ENCODE measurements at regions not wholly inside any gene's neighbourhood (a gene's known extent, or its start where the extent isn't known, plus 50 kb on each side); places are given as distances from the start of the nearest gene placed in this dataset.

DNA sequence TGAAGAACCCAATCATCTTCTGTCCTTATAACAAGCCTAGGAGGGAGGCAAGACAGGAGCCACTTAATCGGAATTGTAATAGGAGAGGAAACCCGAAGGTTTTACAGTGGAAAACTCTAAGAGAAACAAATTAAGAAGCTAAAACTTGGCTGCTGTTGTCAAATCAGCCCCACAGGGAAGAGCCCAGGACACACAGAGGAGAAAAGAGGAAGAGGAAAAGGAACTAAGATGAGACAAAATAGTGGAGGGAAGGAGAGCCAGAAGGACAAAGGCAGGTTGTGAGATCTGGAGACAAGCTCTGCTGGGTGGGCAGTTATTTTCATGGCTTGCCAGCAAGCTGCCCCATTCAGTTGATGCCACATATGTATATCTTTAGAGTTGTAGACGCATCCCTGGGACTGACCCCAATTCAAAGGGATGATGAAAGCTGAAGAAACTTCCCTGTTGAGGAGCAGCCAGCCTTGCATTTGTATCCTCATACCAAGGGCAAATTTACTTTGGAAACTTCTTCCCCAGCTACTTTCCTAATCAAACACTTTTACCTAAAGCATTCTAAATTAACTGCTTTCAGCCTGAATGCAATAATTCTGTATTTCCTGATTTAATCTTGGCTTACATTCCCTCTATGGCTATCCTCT lies 499.8 kb upstream of the MEIS1 start:
- no peak overlapping the region for H3K4me3 ChIP-seq (replicated peaks in 1 of 3; ENCODE audit: insufficient read depth in 1 of 3, low read depth in 2 of 3, low read length in 3 of 3)
- no peak overlapping the region for H3K4me2 ChIP-seq (ENCODE audit: low read depth, low read length)
- no peaks in the 10 kb centered on the region for H4K20me1 ChIP-seq (ENCODE audit: insufficient read depth, low read length)
- no peaks in the 10 kb centered on the region for H3K9me3 ChIP-seq (ENCODE audit: low read length)
- in situ Hi-C loops (cut with HindIII; ENCODE audit: extremely low pct_ligation_motif_present, low pct_unique_long_range_greater_than_20kb) (no loop called here), intact Hi-C loops (cut with micrococcal nuclease; ENCODE audit: unreplicated experiment) (no loop called here)
- H3K27ac ChIP-seq (ENCODE audit: extremely low read length, insufficient read depth, low read length), result no peak overlapping the region
- FAIRE-seq (no peak), DNase-seq (ENCODE audit: low spot score) (no peak), ATAC-seq (no peak)
- no peak overlapping the region for H3K9ac ChIP-seq (ENCODE audit: insufficient read depth, low read depth, low read length)
- no peaks in the 10 kb centered on the region for H3K79me2 ChIP-seq (ENCODE audit: insufficient read depth, low read length)
- ChIA-PET CTCF (ENCODE audit: low intra/inter-chr PET ratio, low total read pairs) (no interaction called here), POLR2A (no interaction called here)
- no peaks in the 10 kb centered on the region for H3K27me3 ChIP-seq (ENCODE audit: control insufficient read depth in 1 of 2, insufficient read depth in 2 of 2, low read length in 2 of 2)
- no peaks in the 10 kb centered on the region for H3K4me1 ChIP-seq (ENCODE audit: insufficient read depth, low read length)
- BruUV-seq (replicated peaks), result no TSS peak
- H3K36me3 ChIP-seq (replicated peaks in 1 of 2; ENCODE audit: control insufficient read depth in 1 of 2, insufficient read depth in 2 of 2, low read length in 2 of 2), result no peaks in the 10 kb centered on the region
- TF ChIP-seq, protein P1, sequence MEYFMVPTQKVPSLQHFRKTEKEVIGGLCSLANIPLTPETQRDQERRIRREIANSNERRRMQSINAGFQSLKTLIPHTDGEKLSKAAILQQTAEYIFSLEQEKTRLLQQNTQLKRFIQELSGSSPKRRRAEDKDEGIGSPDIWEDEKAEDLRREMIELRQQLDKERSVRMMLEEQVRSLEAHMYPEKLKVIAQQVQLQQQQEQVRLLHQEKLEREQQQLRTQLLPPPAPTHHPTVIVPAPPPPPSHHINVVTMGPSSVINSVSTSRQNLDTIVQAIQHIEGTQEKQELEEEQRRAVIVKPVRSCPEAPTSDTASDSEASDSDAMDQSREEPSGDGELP (IDR thresholded peaks at IDR 0.05; ENCODE audit: borderline replicate concordance, low read depth), result no peak
- TF ChIP-seq, protein P2, sequence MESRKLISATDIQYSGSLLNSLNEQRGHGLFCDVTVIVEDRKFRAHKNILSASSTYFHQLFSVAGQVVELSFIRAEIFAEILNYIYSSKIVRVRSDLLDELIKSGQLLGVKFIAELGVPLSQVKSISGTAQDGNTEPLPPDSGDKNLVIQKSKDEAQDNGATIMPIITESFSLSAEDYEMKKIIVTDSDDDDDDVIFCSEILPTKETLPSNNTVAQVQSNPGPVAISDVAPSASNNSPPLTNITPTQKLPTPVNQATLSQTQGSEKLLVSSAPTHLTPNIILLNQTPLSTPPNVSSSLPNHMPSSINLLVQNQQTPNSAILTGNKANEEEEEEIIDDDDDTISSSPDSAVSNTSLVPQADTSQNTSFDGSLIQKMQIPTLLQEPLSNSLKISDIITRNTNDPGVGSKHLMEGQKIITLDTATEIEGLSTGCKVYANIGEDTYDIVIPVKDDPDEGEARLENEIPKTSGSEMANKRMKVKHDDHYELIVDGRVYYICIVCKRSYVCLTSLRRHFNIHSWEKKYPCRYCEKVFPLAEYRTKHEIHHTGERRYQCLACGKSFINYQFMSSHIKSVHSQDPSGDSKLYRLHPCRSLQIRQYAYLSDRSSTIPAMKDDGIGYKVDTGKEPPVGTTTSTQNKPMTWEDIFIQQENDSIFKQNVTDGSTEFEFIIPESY (CRISPR knock-in tag; IDR thresholded peaks at IDR 0.05), result no peak
- TF ChIP-seq SATB2 (CRISPR knock-in tag; IDR thresholded peaks at IDR 0.05) (no peak), ZNF234 (CRISPR knock-in tag; conservative IDR thresholded peaks at IDR 0.05) (no peak), ZFP36L1 (CRISPR knock-in tag; IDR thresholded peaks at IDR 0.05) (no peak), TBP (CRISPR knock-in tag; IDR thresholded peaks at IDR 0.05) (no peak), HMG20A (CRISPR knock-in tag; IDR thresholded peaks at IDR 0.05; ENCODE audit: borderline replicate concordance) (no peak), ZNF629 (CRISPR knock-in tag; conservative IDR thresholded peaks at IDR 0.05) (no peak), SMAD1 (CRISPR knock-in tag; IDR thresholded peaks at IDR 0.05; ENCODE audit: borderline replicate concordance, low read depth) (no peak), ZMYM2 (CRISPR knock-in tag; IDR thresholded peaks at IDR 0.05) (no peak), TMF1 (CRISPR knock-in tag; IDR thresholded peaks at IDR 0.05; ENCODE audit: low read depth) (no peak), ZBTB8A (CRISPR knock-in tag; IDR thresholded peaks at IDR 0.05; ENCODE audit: borderline replicate concordance, low read depth) (no peak), ADNP (CRISPR knock-in tag; IDR thresholded peaks at IDR 0.05) (no peak)
- no peak overlapping the region for H2AFZ ChIP-seq (ENCODE audit: low read length)
- 27% methylated on average over 3 of the region's 3 CpGs for whole genome bisulfite sequencing (ENCODE audit: low lambda C conversion rate)
